Erythroblast (primary cell): ENCODE measurements at regions not wholly inside any gene's neighbourhood (a gene's known extent, or its start where the extent isn't known, plus 50 kb on each side); places are given as distances from the start of the nearest gene placed in this dataset.

Experiments
- GATA1 ChIP-seq: IDR thresholded peaks from 2 replicates; pipeline ENCODE4 v1.6.1; 2011; ENCODE audit warnings: low read depth, mild to moderate bottlenecking, control low read depth, low read length, moderate library complexity
- POLR2A ChIP-seq: IDR thresholded peaks from 2 replicates; pipeline ENCODE4 v1.6.1; 2011; ENCODE audit warnings: mild to moderate bottlenecking, low read length

- TF ChIP-seq POLR2A (no peak), GATA1 (no peak)
These were observed 873.8 kb downstream of the GLUD2 start for GRCh38 chrX:121921258-121921657.
